ENCODE measurements at regions not wholly inside any gene's neighbourhood (a gene's known extent, or its start where the extent isn't known, plus 50 kb on each side); places are given as distances from the start of the nearest gene placed in this dataset.

GRCh38 chr2:238747557-238747956, 100.3 kb upstream of the TWIST2 start:
- Histone ChIP-seq H3K27ac (ENCODE audit: insufficient read depth, low read length) (no peak overlapping the region), H3K9me3 (ENCODE audit: control insufficient read depth, insufficient read depth, low read depth, low read length) (no peaks in the 10 kb centered on the region), H3K36me3 (ENCODE audit: control insufficient read depth, insufficient read depth, low read length) (no peaks in the 10 kb centered on the region), H3K4me1 (ENCODE audit: control insufficient read depth, extremely low read depth, insufficient read depth, low read length) (no peaks in the 10 kb centered on the region), H3K4me3 (replicated peaks in 1 of 4; ENCODE audit: control extremely low read depth in 1 of 4, insufficient read depth in 1 of 4, low read depth in 3 of 4, low read length in 4 of 4) (no peak overlapping the region), H4K20me1 (ENCODE audit: control insufficient read depth, extremely low read depth, insufficient read depth, low read length) (no peaks in the 10 kb centered on the region), H2AFZ (ENCODE audit: low read length) (no peak overlapping the region), H3K9ac (ENCODE audit: insufficient read depth, low read length) (no peak overlapping the region), H3K27me3 (ENCODE audit: control insufficient read depth, insufficient read depth, low read length) (no peaks in the 10 kb centered on the region), H3K4me2 (ENCODE audit: extremely low read depth, insufficient read depth, low read length) (no peak overlapping the region), H3K79me2 (ENCODE audit: control insufficient read depth, insufficient read depth, low read length) (no peaks in the 10 kb centered on the region)
- no peak for DNase-seq (ENCODE audit: low read depth in 2 of 2)
- no peak for TF ChIP-seq EZH2 (IDR thresholded peaks at IDR 0.05; ENCODE audit: low read length, missing control alignments)
- TF ChIP-seq CTCF (conservative IDR thresholded peaks at IDR 0.05 in 1 of 2, IDR thresholded peaks at IDR 0.05 in 1 of 2; ENCODE audit: low read depth in 1 of 2, low read length in 2 of 2), result no peak

GRCh38 chr2:238750212-238750904, 97.5 kb upstream of the TWIST2 start:
- no peak overlapping the region for H3K4me3 ChIP-seq (replicated peaks in 1 of 4; ENCODE audit: control extremely low read depth in 1 of 4, insufficient read depth in 1 of 4, low read depth in 3 of 4, low read length in 4 of 4)
- H3K9ac ChIP-seq (ENCODE audit: insufficient read depth, low read length), result no peak overlapping the region
- no peak for TF ChIP-seq EZH2 (IDR thresholded peaks at IDR 0.05; ENCODE audit: low read length, missing control alignments)
- no peak for TF ChIP-seq CTCF (conservative IDR thresholded peaks at IDR 0.05 in 1 of 2, IDR thresholded peaks at IDR 0.05 in 1 of 2; ENCODE audit: low read depth in 1 of 2, low read length in 2 of 2)
- H3K4me2 ChIP-seq (ENCODE audit: extremely low read depth, insufficient read depth, low read length), result no peak overlapping the region
- no peaks in the 10 kb centered on the region for H3K27me3 ChIP-seq (ENCODE audit: control insufficient read depth, insufficient read depth, low read length)
- H3K36me3 ChIP-seq (ENCODE audit: control insufficient read depth, insufficient read depth, low read length), result no peaks in the 10 kb centered on the region
- H4K20me1 ChIP-seq (ENCODE audit: control insufficient read depth, extremely low read depth, insufficient read depth, low read length), result no peaks in the 10 kb centered on the region
- no peak for DNase-seq (ENCODE audit: low read depth in 2 of 2)
- no peaks in the 10 kb centered on the region for H3K9me3 ChIP-seq (ENCODE audit: control insufficient read depth, insufficient read depth, low read depth, low read length)
- H3K79me2 ChIP-seq (ENCODE audit: control insufficient read depth, insufficient read depth, low read length), result no peaks in the 10 kb centered on the region
- H3K27ac ChIP-seq (ENCODE audit: insufficient read depth, low read length), result no peak overlapping the region
- H3K4me1 ChIP-seq (ENCODE audit: control insufficient read depth, extremely low read depth, insufficient read depth, low read length), result no peaks in the 10 kb centered on the region
- H2AFZ ChIP-seq (ENCODE audit: low read length), result no peak overlapping the region

- H3K9me3 ChIP-seq (ENCODE audit: control insufficient read depth, insufficient read depth, low read depth, low read length), result no peaks in the 10 kb centered on the region
These were observed 93.6 kb upstream of the TWIST2 start for GRCh38 chr2:238754259-238754658.

More at GRCh38 chr2:238754259-238754658, 93.6 kb upstream of the TWIST2 start:
- TF ChIP-seq EZH2 (IDR thresholded peaks at IDR 0.05; ENCODE audit: low read length, missing control alignments), result no peak
- peak in 1 of 2 donors; percentile 13 for TF ChIP-seq CTCF (conservative IDR thresholded peaks at IDR 0.05 in 1 of 2, IDR thresholded peaks at IDR 0.05 in 1 of 2; ENCODE audit: low read depth in 1 of 2, low read length in 2 of 2)
- H3K27me3 ChIP-seq (ENCODE audit: control insufficient read depth, insufficient read depth, low read length), result no peaks in the 10 kb centered on the region
- H3K79me2 ChIP-seq (ENCODE audit: control insufficient read depth, insufficient read depth, low read length), result no peaks in the 10 kb centered on the region
- H3K4me1 ChIP-seq (ENCODE audit: control insufficient read depth, extremely low read depth, insufficient read depth, low read length), result no peaks in the 10 kb centered on the region
- DNase-seq (ENCODE audit: low read depth in 2 of 2), result no peak
- H3K36me3 ChIP-seq (ENCODE audit: control insufficient read depth, insufficient read depth, low read length), result no peaks in the 10 kb centered on the region
- no peak overlapping the region for H3K4me3 ChIP-seq (replicated peaks in 1 of 4; ENCODE audit: control extremely low read depth in 1 of 4, insufficient read depth in 1 of 4, low read depth in 3 of 4, low read length in 4 of 4)
- no peaks in the 10 kb centered on the region for H4K20me1 ChIP-seq (ENCODE audit: control insufficient read depth, extremely low read depth, insufficient read depth, low read length)
- no peak overlapping the region for H3K9ac ChIP-seq (ENCODE audit: insufficient read depth, low read length)
- H3K27ac ChIP-seq (ENCODE audit: insufficient read depth, low read length), result no peak overlapping the region
- H2AFZ ChIP-seq (ENCODE audit: low read length), result no peak overlapping the region
- H3K4me2 ChIP-seq (ENCODE audit: extremely low read depth, insufficient read depth, low read length), result no peak overlapping the region

Measured in fibroblast of lung (primary cell).